Uterus (tissue), 3 donors: ENCODE measurements at regions not wholly inside any gene's neighbourhood (a gene's known extent, or its start where the extent isn't known, plus 50 kb on each side); places are given as distances from the start of the nearest gene placed in this dataset.

Source experiments
- DNase-seq, 2 donors: peaks; one replicate each; pipeline ENCODE4 v3.0.0-alpha.2; 2019 to 2020
- H3K27ac ChIP-seq, 2 donors: fragments of 200-600 bp; sonication (generic); 1 replicate in 1 of 2; 2 replicates in 1 of 2; pipeline ENCODE4 v1.5.1; 2016 to 2018
- H3K27me3 ChIP-seq, 2 donors: fragments of 200-600 bp; sonication (generic); one replicate each; pipeline ENCODE4 v1.5.1; 2018 to 2019; ENCODE audit warnings: control low read depth in 1 of 2
- H3K36me3 ChIP-seq, 2 donors: fragments of 200-600 bp; sonication (generic); one replicate each; pipeline ENCODE4 v1.5.1; 2019; ENCODE audit warnings: control low read depth in 1 of 2
- H3K4me1 ChIP-seq, 2 donors: fragments of 200-600 bp; sonication (generic); one replicate each; pipeline ENCODE4 v1.5.1; 2018 to 2019; ENCODE audit warnings: control low read depth in 1 of 2
- H3K4me3 ChIP-seq, 2 donors: fragments of 200-600 bp; sonication (generic); 1 replicate in 1 of 2; 2 replicates in 1 of 2; pipeline ENCODE4 v1.5.1; 2018 to 2019; ENCODE audit warnings: mild to moderate bottlenecking in 1 of 2
- H3K9me3 ChIP-seq, 2 donors: fragments of 200-600 bp; sonication (generic); one replicate each; pipeline ENCODE4 v1.5.1; 2019; ENCODE audit warnings: control low read depth in 1 of 2
- POLR2A ChIP-seq, 2 donors: fragments of 450-650 bp; IDR thresholded peaks; one replicate each; pipeline ENCODE4 v1.6.1; 2016; ENCODE audit warnings: antibody characterized with exemption in 2 of 2, mild to moderate bottlenecking in 1 of 2, moderate library complexity in 1 of 2
- intact Hi-C: fragments of 100-400 bp; cut with DNase I; formaldehyde crosslinking; loops from one replicate; pipeline ENCODE4 v1.15.1; 2023; ENCODE audit warnings: low total_unique reads
- TF ChIP-seq, protein P1 (sequence below), 4 experiments: fragments of 200-600 bp in 2 of 4; fragments of 450-650 bp in 2 of 4; sonication (generic) in 2 of 4; IDR thresholded peaks; one replicate each; pipeline ENCODE4 v1.5.1; 2016 to 2019; ENCODE audit warnings: antibody characterized with exemption in 4 of 4, mild to moderate bottlenecking in 2 of 4, moderate library complexity in 1 of 4
- donor health status: DM: yes; HTN: yes; CAD: no.

DNA sequence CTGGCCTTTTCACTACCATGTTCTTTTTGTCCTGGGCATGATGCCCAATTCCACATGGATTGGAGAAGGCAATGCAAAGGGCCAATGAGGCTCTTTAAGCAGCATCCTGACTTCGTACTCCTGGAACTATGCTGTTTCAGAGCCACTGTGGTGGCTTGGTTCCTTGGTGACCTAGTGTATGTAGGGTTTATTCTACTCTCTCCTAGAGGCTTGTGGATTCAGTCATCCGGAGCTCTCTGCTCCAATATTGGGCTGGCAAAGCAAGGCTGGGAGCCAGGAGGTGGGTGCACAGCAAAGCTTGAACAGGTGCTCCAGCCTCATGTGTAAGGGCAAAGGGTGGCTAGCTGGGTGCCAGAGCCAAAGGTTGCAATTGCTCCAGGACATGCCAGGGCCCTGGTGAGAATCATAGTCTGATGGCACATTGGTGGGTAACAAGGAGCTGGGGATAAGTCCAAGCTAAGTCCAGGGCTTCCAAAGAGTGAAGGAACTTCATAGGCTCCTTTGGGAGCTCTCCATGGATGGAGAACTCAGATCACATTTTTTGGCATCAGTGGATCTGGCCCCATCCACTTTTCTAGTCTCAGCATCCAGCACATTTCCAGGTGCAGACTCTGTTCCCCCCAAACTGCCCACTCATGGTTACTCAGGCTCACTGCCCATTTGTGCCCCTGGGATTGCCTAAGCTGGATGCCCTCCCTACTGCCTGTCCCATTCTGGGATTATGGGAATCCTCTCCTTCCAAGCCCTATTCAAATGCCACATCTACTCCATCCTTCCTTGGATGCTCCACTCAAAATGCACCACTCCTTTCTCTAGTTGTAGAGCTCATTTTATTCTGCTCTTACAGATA is 253.9 kb downstream of the EMP1 start:
- H3K27ac ChIP-seq, result no peak overlapping the region
- no peaks in the 10 kb centered on the region for H3K9me3 ChIP-seq
- TF ChIP-seq, protein P1, sequence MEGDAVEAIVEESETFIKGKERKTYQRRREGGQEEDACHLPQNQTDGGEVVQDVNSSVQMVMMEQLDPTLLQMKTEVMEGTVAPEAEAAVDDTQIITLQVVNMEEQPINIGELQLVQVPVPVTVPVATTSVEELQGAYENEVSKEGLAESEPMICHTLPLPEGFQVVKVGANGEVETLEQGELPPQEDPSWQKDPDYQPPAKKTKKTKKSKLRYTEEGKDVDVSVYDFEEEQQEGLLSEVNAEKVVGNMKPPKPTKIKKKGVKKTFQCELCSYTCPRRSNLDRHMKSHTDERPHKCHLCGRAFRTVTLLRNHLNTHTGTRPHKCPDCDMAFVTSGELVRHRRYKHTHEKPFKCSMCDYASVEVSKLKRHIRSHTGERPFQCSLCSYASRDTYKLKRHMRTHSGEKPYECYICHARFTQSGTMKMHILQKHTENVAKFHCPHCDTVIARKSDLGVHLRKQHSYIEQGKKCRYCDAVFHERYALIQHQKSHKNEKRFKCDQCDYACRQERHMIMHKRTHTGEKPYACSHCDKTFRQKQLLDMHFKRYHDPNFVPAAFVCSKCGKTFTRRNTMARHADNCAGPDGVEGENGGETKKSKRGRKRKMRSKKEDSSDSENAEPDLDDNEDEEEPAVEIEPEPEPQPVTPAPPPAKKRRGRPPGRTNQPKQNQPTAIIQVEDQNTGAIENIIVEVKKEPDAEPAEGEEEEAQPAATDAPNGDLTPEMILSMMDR (IDR thresholded peaks at IDR 0.05), result no peak
- no peak for TF ChIP-seq POLR2A (IDR thresholded peaks at IDR 0.05)
- H3K4me1 ChIP-seq, result no peaks in the 10 kb centered on the region
- H3K27me3 ChIP-seq, result no peaks in the 10 kb centered on the region
- no peaks in the 10 kb centered on the region for H3K36me3 ChIP-seq
- DNase-seq, result no peak
- intact Hi-C loops, result no loop called here
- no peak overlapping the region for H3K4me3 ChIP-seq

DNA sequence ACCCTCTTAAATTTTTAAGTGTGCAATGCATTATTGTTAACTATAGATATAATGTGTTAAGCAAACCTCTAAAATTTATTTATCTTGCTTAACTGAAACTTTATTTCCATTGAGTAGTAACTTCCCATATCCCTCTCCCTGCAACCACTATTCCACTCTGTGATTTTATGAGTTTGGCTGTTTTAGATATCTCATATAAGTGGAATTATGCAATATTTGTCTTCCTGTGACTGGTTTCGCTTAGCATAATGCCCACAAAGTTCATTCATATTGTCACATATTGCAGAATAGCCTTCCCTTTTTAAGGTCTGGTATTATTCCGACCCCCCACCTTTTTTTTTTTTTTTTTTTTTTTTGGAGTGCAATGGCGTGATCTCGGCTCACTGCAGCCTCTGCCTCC is 247.6 kb downstream of the EMP1 start:
- TF ChIP-seq POLR2A (IDR thresholded peaks at IDR 0.05), result no peak
- TF ChIP-seq, protein P1 (IDR thresholded peaks at IDR 0.05), result no peak
- Histone ChIP-seq H3K36me3 (no peaks in the 10 kb centered on the region), H3K9me3 (no peaks in the 10 kb centered on the region), H3K4me1 (no peaks in the 10 kb centered on the region), H3K4me3 (no peak overlapping the region), H3K27me3 (no peaks in the 10 kb centered on the region), H3K27ac (no peak overlapping the region)
- DNase-seq, result no peak
- intact Hi-C loops, result no loop called here

GRCh38 chr12:13443498-13443897 is 247.0 kb downstream of the EMP1 start:
- no peak for DNase-seq
- Histone ChIP-seq H3K4me1 (no peaks in the 10 kb centered on the region), H3K27me3 (no peaks in the 10 kb centered on the region), H3K27ac (no peak overlapping the region), H3K36me3 (no peaks in the 10 kb centered on the region), H3K9me3 (no peaks in the 10 kb centered on the region), H3K4me3 (no peak overlapping the region)
- TF ChIP-seq POLR2A (IDR thresholded peaks at IDR 0.05), result no peak
- intact Hi-C loops, result no loop called here

DNA sequence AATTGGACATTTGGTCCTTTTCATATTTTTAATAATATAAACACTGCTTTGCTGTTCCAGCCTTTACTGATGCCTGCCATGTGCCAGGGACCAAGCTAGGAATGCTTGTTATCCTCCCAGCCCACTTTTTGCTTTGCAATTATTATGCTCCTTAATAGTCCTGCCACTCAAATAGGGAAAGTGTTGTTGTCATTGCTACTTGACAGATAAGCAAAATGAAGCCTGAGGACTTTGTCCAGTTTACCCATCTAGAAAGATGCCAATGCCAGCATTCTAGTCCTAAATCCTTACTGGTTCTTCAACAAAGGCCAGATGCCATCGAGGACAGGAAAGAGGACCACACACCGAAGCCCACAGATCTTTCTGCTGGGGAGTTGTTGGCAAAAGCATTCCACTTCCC is 246.5 kb downstream of the EMP1 start:
- no peak overlapping the region for H3K4me3 ChIP-seq
- no peaks in the 10 kb centered on the region for H3K4me1 ChIP-seq
- H3K27ac ChIP-seq, result no peak overlapping the region
- no peaks in the 10 kb centered on the region for H3K27me3 ChIP-seq
- TF ChIP-seq POLR2A (IDR thresholded peaks at IDR 0.05), result no peak
- TF ChIP-seq, protein P1 (IDR thresholded peaks at IDR 0.05), result no peak
- no peaks in the 10 kb centered on the region for H3K9me3 ChIP-seq
- intact Hi-C loops, result no loop called here
- DNase-seq, result no peak
- no peaks in the 10 kb centered on the region for H3K36me3 ChIP-seq

GRCh38 chr12:13442457-13442856 is 245.9 kb downstream of the EMP1 start:
- Histone ChIP-seq H3K9me3 (no peaks in the 10 kb centered on the region), H3K27ac (no peak overlapping the region), H3K36me3 (no peaks in the 10 kb centered on the region), H3K27me3 (no peaks in the 10 kb centered on the region), H3K4me1 (no peaks in the 10 kb centered on the region), H3K4me3 (no peak overlapping the region)
- no peak for TF ChIP-seq POLR2A (IDR thresholded peaks at IDR 0.05)
- TF ChIP-seq, protein P1 (IDR thresholded peaks at IDR 0.05), result no peak
- DNase-seq, result no peak
- intact Hi-C loops, result no loop called here
